NCI-H2107 treated with DMSO at 0.1 percent for 48 hours (cell line): ENCODE measurements at regions not wholly inside any gene's neighbourhood (a gene's known extent, or its start where the extent isn't known, plus 50 kb on each side); places are given as distances from the start of the nearest gene placed in this dataset.
"Not testable (repeated sequence)": the region's sequence is repeated elsewhere in the genome, so short reads cannot be mapped to it uniquely, and the experiment has no call there.

ENCODE experiments used
- DNase-seq: peaks from one replicate; lab custom pipeline; 2025; ENCODE audit not compliant: unreplicated experiment; lab: John Stamatoyannopoulos, UW

DNA sequence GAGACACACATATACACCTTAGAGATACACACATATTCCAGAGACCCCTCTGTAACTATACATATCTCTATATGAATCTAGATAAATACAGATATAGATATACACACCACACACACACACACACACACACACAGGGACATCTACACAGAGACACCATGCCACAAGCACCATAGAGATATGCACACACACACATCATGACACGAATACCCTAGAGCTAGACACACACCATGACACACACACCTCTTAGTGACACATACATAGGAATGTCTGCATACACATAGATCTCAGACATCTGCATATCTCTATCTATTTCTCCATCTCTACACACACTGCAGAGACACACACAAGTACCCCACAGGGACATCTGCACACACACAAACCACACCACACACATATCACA lies 270.0 kb downstream of the CYRIA start:
- no peak for DNase-seq

DNA sequence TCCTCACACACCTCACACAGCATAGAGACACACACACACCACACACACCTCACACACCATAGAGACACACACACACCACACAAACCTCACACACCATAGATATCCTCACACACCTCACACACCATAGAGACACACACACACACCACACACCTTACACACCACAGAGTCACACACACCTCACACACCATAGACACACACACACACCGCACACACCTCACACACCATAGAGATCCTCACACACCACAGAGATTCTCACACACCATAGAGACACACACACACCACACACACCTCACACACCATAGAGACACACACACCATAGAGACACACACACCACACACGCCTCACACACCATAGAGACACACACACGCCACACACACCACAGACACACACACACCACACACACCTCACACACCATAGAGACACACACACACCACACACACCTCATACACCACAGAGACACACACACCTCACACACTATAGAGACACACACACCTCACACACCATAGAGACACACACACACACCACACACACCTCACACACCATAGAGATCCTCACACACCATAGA lies 270.6 kb downstream of the CYRIA start:
- DNase-seq, result no peak

DNA sequence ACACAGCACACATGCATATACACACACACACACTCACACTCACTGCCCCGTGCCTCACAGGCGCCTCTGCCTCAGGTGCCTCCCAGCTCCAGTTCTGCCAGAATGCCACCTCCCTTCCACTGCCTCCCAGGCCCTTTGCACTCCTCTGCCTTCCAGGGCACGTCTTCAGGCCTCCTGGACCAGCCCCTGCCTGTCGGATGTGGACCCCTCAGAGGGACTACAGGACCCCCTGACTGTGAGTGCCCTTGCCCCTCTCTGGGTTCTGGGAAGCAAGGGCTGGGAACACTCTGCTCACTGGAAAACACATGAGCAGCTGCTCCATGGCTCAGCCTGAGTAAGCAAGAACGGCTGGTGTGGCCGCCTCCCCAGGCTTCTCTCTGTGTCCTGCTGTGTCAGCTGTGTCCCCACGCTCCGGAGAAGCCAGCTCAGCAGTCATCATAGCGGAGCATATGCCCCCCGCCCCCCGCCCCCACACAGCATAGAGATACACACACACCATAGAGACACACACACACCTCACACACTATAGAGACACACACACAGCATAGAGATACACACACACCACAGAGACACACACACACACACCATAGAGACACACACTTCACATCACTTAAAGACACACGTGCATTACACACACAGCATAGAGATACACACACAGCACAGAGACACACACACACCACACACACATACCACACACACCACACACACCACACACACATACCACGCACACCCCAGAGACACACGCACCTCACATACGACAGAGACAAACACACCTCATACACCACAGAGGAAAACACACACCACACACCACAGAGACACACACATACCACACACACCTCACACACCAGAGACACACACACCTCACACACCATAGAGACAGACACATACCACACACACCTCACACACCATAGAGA lies 271.3 kb downstream of the CYRIA start:
- no peak for DNase-seq

DNA sequence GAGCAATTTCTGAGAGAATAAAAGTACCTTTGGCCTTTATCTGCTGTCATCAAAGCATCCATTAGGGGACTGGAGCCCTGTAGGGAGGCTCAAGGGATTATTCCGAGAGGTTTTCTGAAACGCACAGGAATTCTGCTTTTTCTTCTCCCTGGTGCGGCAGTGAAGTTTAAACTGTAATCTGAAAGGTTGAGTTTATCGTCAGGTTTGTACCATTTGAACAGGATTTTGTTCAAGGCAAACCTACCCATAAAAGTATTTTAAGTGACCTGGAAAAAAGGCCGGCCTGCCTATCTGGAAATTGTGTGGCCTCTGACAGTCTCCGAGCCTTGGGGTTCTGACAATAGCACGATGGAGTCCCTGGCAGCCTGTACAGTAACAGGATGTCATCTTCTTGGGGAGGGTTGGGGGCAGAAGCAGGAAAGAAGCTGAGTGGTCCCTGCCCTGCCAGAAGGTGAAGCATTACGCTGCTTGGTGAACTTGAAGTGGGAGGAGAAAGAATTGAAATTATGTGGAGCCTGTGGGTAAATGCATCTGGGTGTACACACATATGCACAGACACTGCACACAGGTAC lies 272.0 kb downstream of the CYRIA start:
- no peak for DNase-seq

DNA sequence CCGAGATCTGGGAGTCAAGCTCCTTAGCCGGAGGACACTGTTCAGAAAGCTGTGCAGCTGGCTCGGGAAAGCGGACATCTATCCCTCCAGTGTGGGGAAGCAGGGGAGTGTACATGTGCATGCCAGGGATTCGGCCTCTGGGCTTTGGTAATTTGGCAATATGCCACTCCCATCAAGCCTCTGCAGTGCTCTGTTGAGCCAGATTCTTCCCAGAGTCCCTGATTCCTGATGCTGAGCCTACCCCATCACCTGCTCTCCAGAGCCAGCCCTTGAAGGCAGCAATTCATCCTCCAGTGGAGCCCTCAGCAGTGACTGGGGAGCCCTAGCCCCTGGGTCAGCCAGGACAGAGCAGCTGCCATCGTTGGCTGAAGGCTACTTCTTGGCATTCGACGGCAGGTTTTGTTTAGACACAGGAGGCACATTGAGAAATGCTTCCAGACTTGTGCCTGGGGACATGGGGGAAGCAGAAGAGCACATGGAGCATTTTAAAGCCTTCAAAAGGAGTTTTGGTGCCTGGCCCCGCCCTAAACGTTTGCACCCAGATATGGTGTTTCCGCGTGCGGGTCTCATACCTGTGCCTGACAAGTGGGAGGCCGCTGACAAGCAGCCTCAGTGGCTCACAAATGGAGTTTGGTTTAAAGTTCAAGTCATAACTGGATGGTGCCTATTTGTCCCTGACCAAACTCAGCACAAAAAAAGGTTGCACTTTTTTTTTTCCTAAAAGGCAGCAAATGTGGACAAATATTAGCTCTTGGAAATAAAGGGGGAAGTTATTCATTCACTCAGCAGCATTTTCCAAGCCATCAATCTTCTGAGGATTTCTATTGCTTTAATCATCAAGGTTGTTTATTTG lies 272.8 kb downstream of the CYRIA start:
- no peak for DNase-seq

DNA sequence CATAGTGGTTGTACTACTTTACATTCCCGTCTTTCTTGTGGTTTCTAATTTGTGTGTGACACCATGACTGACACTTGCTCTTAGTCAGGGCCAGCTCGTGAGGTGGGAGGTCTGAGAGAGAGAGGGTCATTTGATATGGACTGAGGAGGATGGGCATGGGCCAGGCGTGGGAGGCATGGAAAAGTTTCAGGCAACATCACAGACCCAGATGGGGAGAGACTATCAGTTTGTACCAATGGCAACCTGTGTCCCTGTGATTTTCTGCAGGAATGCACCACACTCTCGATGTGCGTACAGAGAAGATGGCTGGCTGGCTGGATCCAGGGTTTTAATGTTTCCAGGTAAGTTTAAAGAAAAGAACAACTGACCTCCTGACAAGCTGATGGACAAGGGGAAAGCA lies 273.6 kb downstream of the CYRIA start:
- DNase-seq, result no peak

DNA sequence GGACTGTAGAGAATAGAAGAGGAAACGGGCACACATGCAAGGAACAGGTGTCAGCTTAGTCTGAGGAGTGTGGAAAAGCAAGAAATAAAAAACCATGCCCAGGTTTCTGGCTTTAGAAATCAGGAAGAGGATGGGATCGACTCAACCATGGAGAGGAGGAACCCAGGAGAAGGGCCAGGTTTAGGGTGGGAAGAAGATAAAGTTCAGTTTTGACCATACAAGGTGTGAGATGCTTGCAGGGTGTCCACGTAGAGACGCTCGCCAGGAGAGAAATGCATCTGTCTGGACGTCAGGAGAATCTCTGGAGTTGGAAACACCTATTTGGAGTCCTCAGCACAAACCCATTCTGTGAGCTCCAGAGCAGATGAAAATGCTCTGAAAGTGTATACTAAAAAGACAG lies 275.1 kb downstream of the CYRIA start:
- no peak for DNase-seq

DNA sequence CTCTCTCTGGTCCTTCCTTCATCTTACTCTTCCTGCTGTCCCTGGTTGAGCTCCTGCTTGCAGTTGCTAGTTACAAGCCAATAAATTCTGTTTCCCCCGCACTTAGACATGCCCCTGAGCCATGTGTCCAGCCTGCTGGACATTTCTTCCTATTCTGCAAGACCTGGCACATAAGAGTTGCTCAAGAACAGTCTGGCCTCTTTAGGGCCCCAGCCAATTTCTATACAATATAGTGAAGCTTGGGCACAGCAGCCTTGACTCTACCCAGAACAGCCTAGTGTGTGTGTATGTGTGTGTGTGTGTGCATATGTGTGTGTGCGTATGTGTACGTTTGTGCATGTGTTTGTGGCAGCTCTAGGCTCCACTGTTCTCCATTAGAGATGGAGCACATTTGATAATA lies 276.0 kb downstream of the CYRIA start:
- no peak for DNase-seq

DNA sequence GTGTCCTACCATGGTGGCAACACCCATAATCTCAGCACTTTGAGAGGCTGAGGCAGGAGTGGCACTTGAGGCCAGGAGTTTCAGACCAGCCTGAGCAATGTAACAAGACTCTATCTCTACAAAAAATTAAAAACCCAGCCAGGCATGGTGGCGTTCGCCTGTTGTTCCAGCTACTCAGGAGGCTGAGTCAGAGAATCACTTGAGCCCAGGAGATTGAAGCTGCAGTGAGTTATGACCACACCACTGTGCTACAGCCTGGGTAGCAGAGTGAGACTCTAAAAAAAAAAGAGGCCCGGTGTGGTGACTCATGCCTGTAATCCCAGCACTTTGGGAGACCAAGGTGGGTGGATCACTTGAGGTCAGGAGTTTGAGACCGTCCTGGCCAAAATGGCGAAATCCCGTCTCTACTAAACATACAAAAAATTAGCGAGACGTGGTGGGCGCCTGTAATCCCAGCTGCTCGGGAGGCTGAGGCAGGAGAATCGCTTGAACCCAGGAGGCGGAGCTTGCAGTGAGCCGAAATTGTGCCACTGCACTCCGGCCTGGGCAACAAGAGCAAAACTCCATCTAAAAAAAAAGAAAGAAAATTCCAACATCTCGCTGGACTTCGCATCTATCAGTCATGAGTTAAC lies 277.3 kb downstream of the CYRIA start:
- not testable (repeated sequence) for DNase-seq

DNA sequence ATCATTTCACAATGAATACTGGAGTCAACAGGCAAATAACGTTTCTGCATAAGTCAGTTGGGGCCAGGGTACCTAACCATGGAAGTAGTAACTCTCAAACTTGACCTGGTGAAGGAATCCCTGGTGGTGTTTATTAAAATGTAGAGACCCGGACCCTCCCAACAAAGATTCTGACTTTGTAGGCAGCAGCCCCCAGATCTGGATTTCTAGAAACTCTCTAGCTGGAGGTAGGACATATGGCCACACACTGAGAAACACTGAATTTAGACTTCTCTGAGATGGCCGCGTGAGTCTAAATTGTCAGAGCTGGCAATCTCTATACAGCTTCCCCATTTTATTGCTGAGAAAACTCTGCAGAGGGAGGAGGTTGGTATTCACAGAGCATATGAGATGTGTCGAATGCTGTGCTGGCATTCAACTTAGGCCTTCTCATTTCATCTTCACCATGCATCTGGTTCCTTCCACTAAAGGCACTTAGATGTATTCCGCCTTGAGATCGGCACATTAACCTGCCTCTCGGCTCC lies 278.1 kb downstream of the CYRIA start:
- no peak for DNase-seq

DNA sequence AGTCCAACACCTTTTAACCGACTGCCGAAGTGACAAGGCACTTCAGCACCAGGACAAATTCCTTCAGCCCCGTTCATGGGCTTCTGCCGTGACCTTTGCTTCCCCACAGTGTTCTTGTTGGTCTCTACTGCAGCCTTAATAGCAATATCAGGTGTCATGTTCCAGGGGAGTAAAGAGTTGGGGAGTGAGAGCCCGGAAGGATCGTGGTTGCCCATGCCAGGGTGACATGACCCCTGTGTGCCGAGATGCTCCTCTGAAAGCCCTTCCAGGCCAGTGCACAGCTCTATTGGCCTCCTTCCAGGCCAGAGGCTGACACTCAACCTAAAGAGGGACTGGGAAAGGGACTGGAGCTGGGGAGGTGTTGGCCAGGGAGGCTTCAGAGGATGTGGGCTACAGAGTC lies 279.2 kb downstream of the CYRIA start:
- DNase-seq, result no peak

DNA sequence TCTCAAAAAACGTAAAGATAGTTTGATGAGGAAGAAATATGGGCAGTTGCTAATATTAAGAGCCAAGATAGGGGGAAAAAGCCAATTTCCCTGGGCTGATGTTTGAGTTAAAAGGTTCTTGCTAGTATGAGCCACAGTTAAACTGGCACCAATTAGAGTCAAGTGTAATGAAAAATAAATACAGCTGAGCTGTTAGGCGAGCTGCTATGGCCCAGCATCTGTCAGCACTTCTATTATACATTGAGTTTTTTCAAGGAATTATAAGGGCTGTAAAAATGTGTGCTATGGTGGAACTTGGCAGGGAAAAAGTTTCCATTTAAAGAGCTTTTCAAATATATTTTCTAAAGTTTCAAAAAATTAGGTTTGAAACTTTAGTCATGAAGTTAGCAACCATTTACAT lies 279.6 kb downstream of the CYRIA start:
- no peak for DNase-seq

DNA sequence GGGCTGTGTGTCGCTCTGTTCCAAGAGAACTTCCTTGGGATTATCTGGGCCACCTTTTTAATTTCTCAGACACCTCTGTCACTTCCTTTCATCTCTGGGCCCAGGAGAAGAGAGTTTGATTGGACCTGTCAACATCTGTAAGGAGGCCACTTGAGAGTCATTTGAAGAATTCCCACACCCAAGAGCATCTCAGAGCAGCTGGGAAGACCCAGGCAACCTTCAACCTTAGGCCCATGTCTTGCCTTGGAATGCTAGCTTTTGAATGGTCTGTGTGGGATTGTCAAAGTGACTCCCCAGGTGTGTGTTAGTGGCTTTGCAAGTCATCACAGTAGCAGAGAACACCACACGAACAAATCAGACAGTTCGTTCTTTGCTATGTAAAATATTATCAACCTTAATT lies 280.3 kb downstream of the CYRIA start:
- DNase-seq, result no peak

DNA sequence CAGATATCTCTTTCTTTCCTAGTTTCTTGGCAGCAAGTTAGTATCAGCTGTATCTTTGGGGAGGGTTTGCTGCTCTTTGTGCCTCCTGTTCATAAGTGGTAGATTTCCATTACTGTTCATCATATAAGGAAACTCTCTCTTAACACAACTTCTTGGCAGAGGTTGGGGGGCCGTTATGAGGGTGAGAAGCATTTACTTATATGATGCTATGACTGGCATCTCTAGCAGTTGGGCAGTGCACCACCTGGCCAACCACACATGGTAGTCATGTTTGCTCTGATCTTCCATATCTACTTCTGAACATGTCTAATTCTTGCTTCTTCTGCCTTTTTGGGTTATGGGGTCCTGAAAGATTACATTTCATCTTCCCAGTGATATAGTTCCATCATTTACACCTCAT lies 282.2 kb downstream of the CYRIA start:
- DNase-seq, result no peak

DNA sequence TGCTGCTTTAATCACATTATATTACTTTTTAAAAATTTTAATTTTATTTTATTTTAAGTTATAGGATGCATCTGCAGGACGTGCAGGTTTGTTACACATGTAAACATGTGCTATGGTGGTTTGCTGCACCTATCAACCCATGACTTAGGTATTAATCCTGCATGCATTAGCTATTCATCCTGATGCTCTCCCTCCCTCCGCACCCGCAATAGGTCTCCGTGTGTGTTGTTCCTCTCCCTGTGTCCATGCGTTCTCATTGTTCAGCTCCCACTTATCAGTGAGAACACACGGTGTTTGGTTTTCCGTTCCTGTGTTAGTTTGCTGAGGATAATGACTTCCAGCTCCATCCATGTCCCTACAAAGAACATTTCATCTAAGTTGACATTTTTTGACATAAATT lies 283.2 kb downstream of the CYRIA start:
- no peak for DNase-seq

DNA sequence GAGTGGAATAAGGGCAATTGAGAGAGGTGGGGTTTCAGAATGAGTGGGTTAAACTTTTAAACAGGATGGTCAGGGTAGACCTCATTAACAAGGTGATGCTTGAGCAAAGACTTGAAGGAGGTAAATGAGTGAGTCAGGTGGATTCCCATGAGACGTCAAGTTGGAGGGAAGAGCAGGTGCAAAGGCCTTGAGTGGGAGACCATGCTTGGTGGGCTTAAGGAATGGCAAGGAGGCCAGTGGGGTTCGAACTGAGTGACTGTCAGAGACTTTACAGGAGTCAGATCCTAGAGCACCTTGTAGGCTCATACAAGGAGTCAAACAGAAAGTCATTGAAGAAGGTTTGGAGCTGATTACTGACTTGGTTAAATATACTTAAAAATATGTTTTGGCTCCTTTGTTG lies 284.1 kb downstream of the CYRIA start:
- no peak for DNase-seq

DNA sequence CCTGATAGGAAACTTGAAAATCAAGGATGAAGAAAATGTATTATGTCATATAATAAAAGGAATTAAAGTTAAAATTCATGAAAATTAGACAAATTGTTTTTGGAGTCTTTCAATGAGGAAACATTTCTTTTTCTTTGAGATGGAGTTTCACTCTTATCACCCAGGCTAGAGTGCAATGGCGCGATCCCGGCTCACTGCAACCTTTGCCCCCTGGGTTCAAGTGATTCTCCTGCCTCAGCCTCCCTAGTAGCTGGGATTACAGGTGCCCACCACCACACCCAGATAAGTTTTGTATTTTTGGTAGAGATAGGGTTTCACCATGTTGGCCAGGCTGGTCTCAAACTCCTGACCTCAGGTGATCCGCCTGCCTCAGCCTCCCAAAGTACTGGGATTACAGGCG lies 285.7 kb downstream of the CYRIA start:
- not testable (repeated sequence) for DNase-seq

DNA sequence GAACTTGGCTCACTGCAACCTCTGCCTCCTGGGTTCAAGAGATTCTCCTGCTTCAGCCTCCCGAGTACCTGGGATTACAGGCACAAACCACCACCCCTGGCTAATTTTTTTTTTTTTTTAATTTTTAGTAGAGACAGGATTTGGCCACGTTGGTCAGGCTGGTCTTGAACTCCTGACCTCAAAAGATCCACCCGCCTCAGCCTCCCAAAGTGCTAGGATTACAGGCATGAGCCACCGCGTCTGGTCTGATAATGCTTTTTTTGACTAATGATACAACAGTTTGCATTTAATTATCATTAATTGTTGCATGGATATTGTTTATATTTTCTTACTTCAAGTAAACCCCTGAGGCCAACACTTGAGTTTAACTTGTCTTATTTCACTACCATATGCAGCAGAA lies 286.6 kb downstream of the CYRIA start:
- DNase-seq, result not testable (repeated sequence)

DNA sequence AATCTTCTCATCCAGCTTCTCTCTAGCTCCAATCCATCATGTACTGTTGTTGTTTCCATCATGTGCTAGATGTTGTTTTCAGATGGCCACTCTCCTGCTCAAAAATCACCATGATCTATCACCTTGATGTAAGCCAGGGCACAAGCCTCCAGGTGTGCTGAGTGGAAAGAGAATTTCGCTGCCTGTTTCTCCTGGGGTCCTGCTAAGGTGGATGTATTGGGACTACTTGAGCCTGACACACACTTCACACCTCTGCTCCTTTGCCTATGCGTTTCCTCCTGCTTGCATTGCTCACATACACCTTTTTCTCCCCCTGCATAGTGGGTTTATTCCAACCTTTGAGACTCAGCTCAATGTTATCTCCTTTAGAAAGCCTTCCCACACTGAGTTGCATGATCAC lies 287.6 kb downstream of the CYRIA start:
- no peak for DNase-seq

DNA sequence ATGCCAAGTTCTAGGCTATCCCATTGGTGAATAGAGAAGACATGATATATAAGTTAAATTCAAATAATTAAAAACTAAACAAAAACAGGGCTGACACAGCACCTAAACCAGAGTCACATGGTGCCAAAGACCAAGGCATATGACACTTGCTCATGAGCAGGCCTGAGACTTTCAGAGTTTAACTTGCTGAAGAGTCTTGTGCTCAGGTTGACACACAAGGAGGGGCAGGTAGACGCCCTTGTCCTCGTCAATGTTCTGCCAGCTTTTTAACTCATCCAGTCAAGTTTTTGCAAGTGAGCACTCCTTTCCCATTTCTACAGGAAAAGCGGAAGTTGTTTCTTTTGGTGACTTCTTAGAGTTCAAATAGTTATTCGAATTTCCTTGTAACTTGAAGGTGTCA lies 289.7 kb downstream of the CYRIA start:
- DNase-seq, result no peak

DNA sequence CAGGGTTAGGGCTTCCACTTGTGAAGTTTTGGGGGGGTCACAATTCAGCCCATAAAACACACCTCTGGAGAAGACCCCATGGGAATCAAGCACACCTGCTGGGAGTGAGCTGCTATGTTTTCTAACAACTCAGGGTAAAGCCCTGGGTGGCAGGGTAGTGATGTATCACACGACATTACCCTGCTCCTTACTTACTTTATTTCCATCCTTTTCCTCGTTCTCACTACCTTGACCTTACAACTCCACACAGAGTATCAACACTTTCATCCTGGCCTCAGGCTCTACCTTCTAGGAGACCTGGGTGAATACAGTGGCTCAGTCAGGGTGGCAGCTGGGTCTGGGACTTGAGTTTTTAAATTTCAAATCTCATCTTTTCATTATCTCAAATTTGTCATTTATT lies 290.3 kb downstream of the CYRIA start:
- no peak for DNase-seq
